ENCODE measurements at regions not wholly inside any gene's neighbourhood (a gene's known extent, or its start where the extent isn't known, plus 50 kb on each side); places are given as distances from the start of the nearest gene placed in this dataset.

DNA sequence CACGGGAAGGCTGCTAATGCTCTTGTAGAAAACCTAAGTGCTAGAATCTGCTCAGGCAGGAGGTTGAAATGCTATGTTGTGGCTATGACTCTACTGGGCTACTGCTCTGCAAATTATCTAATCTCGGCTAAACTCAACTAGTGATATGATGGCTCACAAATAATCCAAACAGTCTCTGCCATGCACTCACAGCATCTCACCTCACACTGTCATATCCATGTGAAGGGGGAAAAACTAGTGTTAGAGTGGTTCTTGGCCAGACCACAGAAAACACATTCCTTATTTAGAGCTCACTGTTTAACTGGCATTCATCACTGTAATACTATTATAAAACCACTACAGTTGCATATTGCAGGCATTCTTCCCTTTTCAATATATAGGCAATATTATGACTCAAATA, 81.8 kb upstream of the DST start:
- no TSS peak for BruUV-seq (replicated peaks)
- Histone ChIP-seq H3K9ac (ENCODE audit: insufficient read depth, low read depth, low read length) (no peak overlapping the region), H3K27me3 (ENCODE audit: control insufficient read depth in 1 of 2, insufficient read depth in 2 of 2, low read length in 2 of 2) (no peaks in the 10 kb centered on the region), H3K9me3 (ENCODE audit: low read length) (no peaks in the 10 kb centered on the region), H3K4me1 (ENCODE audit: insufficient read depth, low read length) (peaks cover 65% of the 10 kb centered on the region), H2AFZ (ENCODE audit: low read length) (no peak overlapping the region), H3K4me2 (ENCODE audit: low read depth, low read length) (no peak overlapping the region), H3K4me3 (replicated peaks in 1 of 3; ENCODE audit: insufficient read depth in 1 of 3, low read depth in 2 of 3, low read length in 3 of 3) (no peak overlapping the region), H3K27ac (ENCODE audit: extremely low read length, insufficient read depth, low read length) (no peak overlapping the region), H3K79me2 (ENCODE audit: insufficient read depth, low read length) (no peaks in the 10 kb centered on the region), H3K36me3 (replicated peaks in 1 of 2; ENCODE audit: control insufficient read depth in 1 of 2, insufficient read depth in 2 of 2, low read length in 2 of 2) (no peaks in the 10 kb centered on the region), H4K20me1 (ENCODE audit: insufficient read depth, low read length) (no peaks in the 10 kb centered on the region)
- CTCF ChIA-PET (ENCODE audit: low intra/inter-chr PET ratio, low total read pairs) = no interaction called here
- POLR2A ChIA-PET = no interaction called here
- FAIRE-seq (no peak), ATAC-seq (no peak), DNase-seq (ENCODE audit: low spot score) (no peak)
- TF ChIP-seq ZNF761 (CRISPR knock-in tag; conservative IDR thresholded peaks at IDR 0.05) = no peak
- WGBS (ENCODE audit: low lambda C conversion rate) = 72% methylated on average over 2 of the region's 2 CpGs
- in situ Hi-C loops (cut with HindIII; ENCODE audit: extremely low pct_ligation_motif_present, low pct_unique_long_range_greater_than_20kb) = no loop called here
- intact Hi-C loops (cut with micrococcal nuclease; ENCODE audit: unreplicated experiment) = no loop called here

- CTCF ChIA-PET (ENCODE audit: low intra/inter-chr PET ratio, low total read pairs) = no interaction called here
- ATAC-seq (no peak), DNase-seq (ENCODE audit: low spot score) (no peak), FAIRE-seq (no peak)
- H3K27me3 ChIP-seq (ENCODE audit: control insufficient read depth in 1 of 2, insufficient read depth in 2 of 2, low read length in 2 of 2) = no peaks in the 10 kb centered on the region
- no peak overlapping the region for H3K27ac ChIP-seq (ENCODE audit: extremely low read length, insufficient read depth, low read length)
- no peak overlapping the region for H2AFZ ChIP-seq (ENCODE audit: low read length)
- no peaks in the 10 kb centered on the region for H3K36me3 ChIP-seq (replicated peaks in 1 of 2; ENCODE audit: control insufficient read depth in 1 of 2, insufficient read depth in 2 of 2, low read length in 2 of 2)
- WGBS (ENCODE audit: low lambda C conversion rate) = 97% methylated on average over 15 of the region's 25 CpGs
- no peaks in the 10 kb centered on the region for H3K9me3 ChIP-seq (ENCODE audit: low read length)
- intact Hi-C loops (cut with micrococcal nuclease; ENCODE audit: unreplicated experiment) (no loop called here), in situ Hi-C loops (cut with HindIII; ENCODE audit: extremely low pct_ligation_motif_present, low pct_unique_long_range_greater_than_20kb) (no loop called here)
- TF ChIP-seq ZNF687 (CRISPR knock-in tag; IDR thresholded peaks at IDR 0.05) = peak; percentile 9; the same call in 1 of the 2 replicates
- no peak for TF ChIP-seq EEA1 (CRISPR knock-in tag; IDR thresholded peaks at IDR 0.05; ENCODE audit: borderline replicate concordance)
- no peak overlapping the region for H3K9ac ChIP-seq (ENCODE audit: insufficient read depth, low read depth, low read length)
- H3K4me1 ChIP-seq (ENCODE audit: insufficient read depth, low read length) = peaks cover 42% of the 10 kb centered on the region
- POLR2A ChIA-PET = interaction anchor here (0.7 to 1.3 kb wide), 2 partner anchors 8 to 10 kb away, joined by 3 read pairs; no protein-coding TSS in a partner anchor
- H4K20me1 ChIP-seq (ENCODE audit: insufficient read depth, low read length) = no peaks in the 10 kb centered on the region
- H3K79me2 ChIP-seq (ENCODE audit: insufficient read depth, low read length) = no peaks in the 10 kb centered on the region
- H3K4me2 ChIP-seq (ENCODE audit: low read depth, low read length) = no peak overlapping the region
- H3K4me3 ChIP-seq (replicated peaks in 1 of 3; ENCODE audit: insufficient read depth in 1 of 3, low read depth in 2 of 3, low read length in 3 of 3) = no peak overlapping the region
- no TSS peak for BruUV-seq (replicated peaks)
Measured at GRCh38 chr6:56720882-56721281, 78.2 kb upstream of the DST start.

Data from HepG2 (cell line).